ENCODE measurements at regions not wholly inside any gene's neighbourhood (a gene's known extent, or its start where the extent isn't known, plus 50 kb on each side); places are given as distances from the start of the nearest gene placed in this dataset.

- no peaks in the 10 kb centered on the region for H3K36me3 Mint-ChIP-seq (ENCODE audit: insufficient read depth)
- no peak for DNase-seq (ENCODE audit: low spot score, unreplicated experiment)
- no peaks in the 10 kb centered on the region for H3K4me1 Mint-ChIP-seq (ENCODE audit: low read depth)
- H3K27me3 Mint-ChIP-seq: peaks cover 5% of the 10 kb centered on the region
- H3K9me3 Mint-ChIP-seq (ENCODE audit: low read depth): peaks cover 9% of the 10 kb centered on the region
- no peak overlapping the region for H3K27ac Mint-ChIP-seq
- H3K4me3 Mint-ChIP-seq (ENCODE audit: low read depth): no peak overlapping the region
- TF ChIP-seq, protein P1, sequence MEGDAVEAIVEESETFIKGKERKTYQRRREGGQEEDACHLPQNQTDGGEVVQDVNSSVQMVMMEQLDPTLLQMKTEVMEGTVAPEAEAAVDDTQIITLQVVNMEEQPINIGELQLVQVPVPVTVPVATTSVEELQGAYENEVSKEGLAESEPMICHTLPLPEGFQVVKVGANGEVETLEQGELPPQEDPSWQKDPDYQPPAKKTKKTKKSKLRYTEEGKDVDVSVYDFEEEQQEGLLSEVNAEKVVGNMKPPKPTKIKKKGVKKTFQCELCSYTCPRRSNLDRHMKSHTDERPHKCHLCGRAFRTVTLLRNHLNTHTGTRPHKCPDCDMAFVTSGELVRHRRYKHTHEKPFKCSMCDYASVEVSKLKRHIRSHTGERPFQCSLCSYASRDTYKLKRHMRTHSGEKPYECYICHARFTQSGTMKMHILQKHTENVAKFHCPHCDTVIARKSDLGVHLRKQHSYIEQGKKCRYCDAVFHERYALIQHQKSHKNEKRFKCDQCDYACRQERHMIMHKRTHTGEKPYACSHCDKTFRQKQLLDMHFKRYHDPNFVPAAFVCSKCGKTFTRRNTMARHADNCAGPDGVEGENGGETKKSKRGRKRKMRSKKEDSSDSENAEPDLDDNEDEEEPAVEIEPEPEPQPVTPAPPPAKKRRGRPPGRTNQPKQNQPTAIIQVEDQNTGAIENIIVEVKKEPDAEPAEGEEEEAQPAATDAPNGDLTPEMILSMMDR (IDR thresholded peaks at IDR 0.05; ENCODE audit: unreplicated experiment): no peak
Measured at GRCh38 chr9:134514503-134514902, 127.1 kb upstream of the COL5A1 start.

DNA sequence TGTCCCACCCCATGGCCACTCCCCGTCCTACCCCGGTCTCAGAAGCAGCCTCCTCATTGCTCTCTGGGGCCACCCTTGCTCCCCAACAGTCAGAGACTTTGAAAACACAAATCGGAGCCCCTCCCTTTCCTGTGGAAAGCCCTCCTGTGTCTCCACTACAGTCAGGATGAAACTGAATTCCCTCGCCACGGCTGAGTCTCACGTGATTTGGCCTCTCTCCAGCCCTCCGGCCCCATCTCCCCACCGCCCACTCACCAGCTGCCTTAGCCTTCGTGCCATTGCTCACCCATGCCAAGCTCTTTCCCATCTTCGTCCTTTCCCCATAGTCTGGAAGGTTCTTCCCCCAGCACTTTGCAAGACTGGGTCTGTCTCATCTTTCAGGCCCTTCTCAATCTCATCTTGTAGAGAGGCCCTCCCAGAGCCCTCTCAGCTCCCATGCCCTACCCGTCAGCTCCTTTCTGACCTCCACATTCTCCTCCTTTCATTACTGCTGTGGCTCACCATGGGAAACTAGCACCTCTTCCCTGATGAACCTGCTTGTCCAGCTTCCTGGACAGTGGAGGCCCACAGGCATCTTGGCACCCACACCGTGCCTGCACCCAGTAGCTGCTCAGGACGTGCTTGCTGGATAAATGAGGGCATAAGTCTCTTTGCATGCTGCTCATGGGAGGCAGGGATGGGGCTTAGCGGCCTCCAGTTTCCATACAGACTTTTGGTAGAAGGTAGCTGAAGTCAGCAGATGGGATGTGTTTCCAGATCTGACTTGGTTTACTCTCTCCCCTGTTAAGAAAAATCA, 126.4 kb upstream of the COL5A1 start:
- H3K9me3 Mint-ChIP-seq (ENCODE audit: low read depth): peaks cover 9% of the 10 kb centered on the region
- H3K36me3 Mint-ChIP-seq (ENCODE audit: insufficient read depth): no peaks in the 10 kb centered on the region
- H3K4me1 Mint-ChIP-seq (ENCODE audit: low read depth): no peaks in the 10 kb centered on the region
- peaks cover 5% of the 10 kb centered on the region for H3K27me3 Mint-ChIP-seq
- no peak overlapping the region for H3K27ac Mint-ChIP-seq
- TF ChIP-seq, protein P1 (IDR thresholded peaks at IDR 0.05; ENCODE audit: unreplicated experiment): no peak
- H3K4me3 Mint-ChIP-seq (ENCODE audit: low read depth): no peak overlapping the region
- DNase-seq (ENCODE audit: low spot score, unreplicated experiment): no peak

- no peaks in the 10 kb centered on the region for H3K36me3 Mint-ChIP-seq (ENCODE audit: insufficient read depth)
- H3K4me3 Mint-ChIP-seq (ENCODE audit: low read depth): no peak overlapping the region
- no peak overlapping the region for H3K27ac Mint-ChIP-seq
- peaks cover 12% of the 10 kb centered on the region for H3K9me3 Mint-ChIP-seq (ENCODE audit: low read depth)
- H3K4me1 Mint-ChIP-seq (ENCODE audit: low read depth): no peaks in the 10 kb centered on the region
- DNase-seq (ENCODE audit: low spot score, unreplicated experiment): no peak
- peaks cover 5% of the 10 kb centered on the region for H3K27me3 Mint-ChIP-seq
- TF ChIP-seq, protein P1 (IDR thresholded peaks at IDR 0.05; ENCODE audit: unreplicated experiment): no peak
Measured at GRCh38 chr9:134516464-134516863, 125.1 kb upstream of the COL5A1 start.

- no peak overlapping the region for H3K4me3 Mint-ChIP-seq (ENCODE audit: low read depth)
- peaks cover 5% of the 10 kb centered on the region for H3K27me3 Mint-ChIP-seq
- peaks cover 12% of the 10 kb centered on the region for H3K9me3 Mint-ChIP-seq (ENCODE audit: low read depth)
- TF ChIP-seq, protein P1 (IDR thresholded peaks at IDR 0.05; ENCODE audit: unreplicated experiment): no peak
- H3K4me1 Mint-ChIP-seq (ENCODE audit: low read depth): no peaks in the 10 kb centered on the region
- DNase-seq (ENCODE audit: low spot score, unreplicated experiment): no peak
- no peak overlapping the region for H3K27ac Mint-ChIP-seq
- no peaks in the 10 kb centered on the region for H3K36me3 Mint-ChIP-seq (ENCODE audit: insufficient read depth)
Measured at GRCh38 chr9:134517069-134517680, 124.4 kb upstream of the COL5A1 start.

DNA sequence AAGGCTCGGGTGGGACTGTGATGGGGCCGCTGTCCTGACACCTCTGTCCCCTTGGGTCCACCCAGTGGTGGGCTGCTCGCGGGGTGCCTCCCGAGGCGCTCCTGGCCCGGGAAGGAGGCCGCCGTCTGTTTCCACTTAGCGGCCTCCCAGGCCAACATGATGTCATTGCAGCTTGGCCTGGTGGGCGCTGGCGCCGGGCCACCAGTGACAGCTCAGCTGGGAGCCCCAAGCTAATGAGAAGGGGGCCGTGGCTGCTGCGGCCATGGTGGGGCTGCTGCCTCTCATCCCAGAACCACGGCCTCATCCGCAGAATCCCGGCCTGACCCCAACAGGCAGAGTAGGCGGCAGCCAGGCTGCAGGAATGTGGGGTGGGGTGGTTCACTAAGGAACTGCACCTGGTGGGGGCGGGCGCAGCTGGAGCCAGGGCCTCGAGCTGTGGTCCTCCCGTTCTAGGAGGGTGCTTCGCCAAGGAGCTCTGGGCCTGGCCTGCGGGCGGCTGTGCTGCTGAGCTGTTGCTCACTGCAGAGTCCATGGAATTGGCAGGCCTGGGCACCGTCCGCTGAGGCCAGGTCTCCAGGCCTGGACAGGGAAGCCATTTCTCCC, 123.5 kb upstream of the COL5A1 start:
- H3K9me3 Mint-ChIP-seq (ENCODE audit: low read depth): peaks cover 12% of the 10 kb centered on the region
- DNase-seq (ENCODE audit: low spot score, unreplicated experiment): no peak
- no peak overlapping the region for H3K4me3 Mint-ChIP-seq (ENCODE audit: low read depth)
- TF ChIP-seq, protein P1 (IDR thresholded peaks at IDR 0.05; ENCODE audit: unreplicated experiment): no peak
- no peak overlapping the region for H3K27ac Mint-ChIP-seq
- no peaks in the 10 kb centered on the region for H3K36me3 Mint-ChIP-seq (ENCODE audit: insufficient read depth)
- no peaks in the 10 kb centered on the region for H3K4me1 Mint-ChIP-seq (ENCODE audit: low read depth)
- peaks cover 8% of the 10 kb centered on the region for H3K27me3 Mint-ChIP-seq
